ENCODE measurements at regions not wholly inside any gene's neighbourhood (a gene's known extent, or its start where the extent isn't known, plus 50 kb on each side); places are given as distances from the start of the nearest gene placed in this dataset.

DNA sequence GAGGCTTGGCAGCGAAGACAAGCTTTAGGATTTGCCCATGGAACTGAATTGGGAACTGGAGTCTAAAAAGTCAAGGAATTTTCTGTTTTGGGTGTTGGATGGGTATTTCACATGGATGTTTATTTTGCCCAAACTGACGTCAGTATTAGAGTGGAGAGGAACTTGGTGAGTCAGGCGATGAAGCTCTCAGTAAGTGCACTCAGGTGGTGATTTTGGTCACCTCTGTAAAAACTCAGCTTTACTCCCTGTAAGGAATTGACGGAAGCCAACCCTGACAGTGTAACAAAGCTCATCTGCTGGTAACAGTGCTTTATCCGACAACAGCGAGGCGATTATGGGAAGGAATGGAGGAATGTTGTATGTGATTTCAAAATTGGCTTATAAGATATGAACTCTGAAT, 77.0 kb upstream of the PGRMC2 start:
- no peak for DNase-seq (ENCODE audit: low read depth in 4 of 4, low spot score in 1 of 4)

DNA sequence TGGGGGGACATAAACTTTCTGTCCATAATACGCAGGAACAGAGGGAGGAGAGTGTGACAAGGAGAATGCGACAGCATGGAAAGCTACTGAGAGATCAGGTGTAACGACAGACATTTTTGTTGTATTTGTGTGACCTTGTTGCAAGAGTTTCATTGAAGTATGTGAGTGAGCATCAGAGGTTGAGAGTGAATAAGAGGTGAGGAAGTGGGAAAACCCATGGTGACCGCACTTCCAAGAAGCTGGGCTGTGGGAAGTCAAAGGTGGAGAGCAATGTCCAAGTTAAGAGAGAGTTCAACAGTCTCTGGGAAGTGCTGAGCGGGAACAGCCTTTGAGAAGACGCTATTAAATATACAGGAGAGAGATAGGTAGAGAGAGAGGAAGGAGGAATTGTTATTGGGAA, 76.4 kb upstream of the PGRMC2 start:
- DNase-seq (ENCODE audit: low read depth in 4 of 4, low spot score in 1 of 4) = no peak

DNA sequence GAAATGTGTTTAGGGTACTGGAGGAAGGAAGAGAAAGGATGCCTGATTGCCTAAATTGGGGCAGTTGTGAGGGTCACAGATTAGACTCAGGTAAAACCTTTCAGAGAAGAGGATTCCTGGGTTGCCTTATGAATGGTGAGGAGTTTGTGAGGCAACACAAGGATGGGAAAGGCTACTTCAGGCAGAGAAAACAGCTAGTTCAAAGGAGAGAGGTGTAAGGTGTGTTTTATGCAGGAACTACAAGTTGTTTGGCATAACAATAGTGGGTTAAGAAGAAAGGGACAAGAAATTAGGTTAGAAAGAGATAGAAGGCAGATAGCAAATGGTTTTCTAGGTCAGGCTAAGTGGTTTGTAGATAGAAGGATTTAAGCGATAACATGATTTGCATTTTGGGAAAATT, 75.1 kb upstream of the PGRMC2 start:
- DNase-seq (ENCODE audit: low read depth in 4 of 4, low spot score in 1 of 4) = no peak

DNA sequence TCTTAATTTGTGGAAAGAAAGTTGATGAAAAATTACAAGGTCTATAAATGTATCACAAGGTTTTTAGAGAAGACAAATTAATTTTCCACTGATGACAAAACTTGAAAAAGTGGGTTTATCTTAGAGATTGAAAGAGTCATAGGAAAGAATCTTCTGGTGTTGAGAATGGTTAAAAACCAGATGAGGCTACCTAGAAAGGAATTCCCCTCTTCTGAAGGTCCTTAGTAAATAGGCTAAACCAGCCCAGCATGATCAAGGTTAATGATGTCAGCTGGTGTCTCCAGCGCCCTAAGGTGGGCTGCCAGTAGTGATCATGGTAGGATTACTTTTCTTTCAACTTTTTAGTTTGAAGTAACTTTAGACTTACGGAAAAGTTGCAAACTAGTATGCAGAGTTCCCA, 71.8 kb upstream of the PGRMC2 start:
- no peak for DNase-seq (ENCODE audit: low read depth in 4 of 4, low spot score in 1 of 4)

DNA sequence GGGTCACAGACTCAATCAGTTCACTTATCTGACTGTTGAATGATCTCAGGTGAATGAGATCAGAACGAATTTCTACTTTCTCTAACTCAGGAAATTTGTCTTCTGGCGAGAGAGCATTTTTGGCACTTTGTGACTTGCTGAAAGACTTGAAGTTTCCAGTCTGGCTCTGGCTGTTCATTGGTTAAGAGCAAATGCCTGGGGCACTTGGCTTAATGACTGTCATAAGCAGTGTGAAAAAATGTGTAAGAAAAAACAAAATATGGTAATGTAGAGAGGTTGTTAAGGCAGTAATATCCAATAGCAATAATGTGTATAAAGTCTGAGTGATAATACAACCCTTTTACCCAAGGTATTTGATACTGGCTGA, 71.3 kb upstream of the PGRMC2 start:
- no peak for DNase-seq (ENCODE audit: low read depth in 4 of 4, low spot score in 1 of 4)

DNA sequence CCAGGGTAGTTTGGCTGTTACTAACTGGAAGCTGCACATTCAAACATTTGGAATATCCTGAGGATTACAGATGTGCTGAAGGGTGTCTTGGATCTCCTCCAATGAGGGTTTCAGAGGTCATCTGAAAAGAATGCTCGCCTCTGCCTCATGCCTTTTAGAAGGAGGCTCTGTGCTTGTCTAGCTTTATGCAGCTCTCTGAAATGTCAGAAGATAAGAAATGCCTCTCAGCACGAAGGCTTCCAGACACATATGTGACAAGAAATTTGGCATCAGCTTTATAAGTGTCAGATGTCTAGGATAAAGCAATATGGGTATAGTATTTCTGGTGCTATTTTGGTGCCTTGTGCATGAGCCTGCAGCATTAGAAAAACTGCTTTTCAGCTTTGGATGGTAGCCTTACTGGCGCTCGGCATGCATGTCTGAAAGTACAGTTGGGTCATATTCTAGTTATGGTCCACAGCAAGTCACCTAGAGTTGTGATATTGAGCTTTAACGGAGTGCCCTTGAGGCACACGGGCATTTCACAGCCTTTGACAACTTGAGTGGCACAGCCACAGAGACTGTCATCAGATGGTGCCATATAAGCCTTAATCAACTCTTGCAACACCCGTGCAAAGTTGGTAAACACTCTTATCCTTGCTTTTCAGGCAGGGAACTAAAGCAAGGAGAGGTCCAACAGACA, 70.8 kb upstream of the PGRMC2 start:
- DNase-seq (ENCODE audit: low read depth in 4 of 4, low spot score in 1 of 4) = no peak

DNA sequence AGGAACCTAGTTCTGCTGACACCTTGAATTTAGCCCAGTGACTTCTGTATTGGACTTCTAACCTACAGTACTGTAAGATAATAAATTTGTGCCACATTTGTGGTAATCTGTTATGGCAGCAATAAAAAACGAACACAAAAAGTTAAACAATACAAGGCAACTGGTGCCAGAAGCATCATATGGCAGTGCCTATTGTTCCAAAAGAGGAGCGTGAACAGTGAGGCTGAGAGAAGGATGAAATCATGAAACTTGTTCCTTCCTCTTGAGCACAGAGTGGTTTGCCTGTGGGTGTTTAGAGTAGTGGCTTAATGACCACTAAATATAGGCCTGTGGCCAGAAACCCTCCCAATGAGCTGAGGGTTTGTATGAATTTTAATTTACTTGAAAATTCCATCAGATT, 69.7 kb upstream of the PGRMC2 start:
- DNase-seq (ENCODE audit: low read depth in 4 of 4, low spot score in 1 of 4) = no peak

DNA sequence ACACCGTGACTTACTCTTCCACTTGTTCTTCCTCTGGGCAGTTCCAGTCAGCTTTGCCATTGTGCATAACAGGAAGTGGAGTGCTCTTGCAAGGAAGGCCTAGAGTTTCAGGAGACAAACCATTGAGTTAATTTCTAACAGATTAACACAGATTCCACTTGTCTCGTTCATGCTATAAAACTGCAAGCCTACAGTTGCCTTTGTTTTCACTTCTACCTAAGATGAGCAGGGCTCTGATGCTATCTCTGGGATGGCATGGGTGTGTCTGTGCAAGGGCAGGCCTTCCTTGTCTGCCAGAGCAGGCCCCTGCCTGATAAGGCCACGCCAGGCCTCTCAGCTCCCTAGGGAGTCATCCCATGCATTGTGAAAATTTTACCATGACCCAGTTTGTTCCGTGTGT, 67.7 kb upstream of the PGRMC2 start:
- DNase-seq (ENCODE audit: low read depth in 4 of 4, low spot score in 1 of 4) = no peak

DNA sequence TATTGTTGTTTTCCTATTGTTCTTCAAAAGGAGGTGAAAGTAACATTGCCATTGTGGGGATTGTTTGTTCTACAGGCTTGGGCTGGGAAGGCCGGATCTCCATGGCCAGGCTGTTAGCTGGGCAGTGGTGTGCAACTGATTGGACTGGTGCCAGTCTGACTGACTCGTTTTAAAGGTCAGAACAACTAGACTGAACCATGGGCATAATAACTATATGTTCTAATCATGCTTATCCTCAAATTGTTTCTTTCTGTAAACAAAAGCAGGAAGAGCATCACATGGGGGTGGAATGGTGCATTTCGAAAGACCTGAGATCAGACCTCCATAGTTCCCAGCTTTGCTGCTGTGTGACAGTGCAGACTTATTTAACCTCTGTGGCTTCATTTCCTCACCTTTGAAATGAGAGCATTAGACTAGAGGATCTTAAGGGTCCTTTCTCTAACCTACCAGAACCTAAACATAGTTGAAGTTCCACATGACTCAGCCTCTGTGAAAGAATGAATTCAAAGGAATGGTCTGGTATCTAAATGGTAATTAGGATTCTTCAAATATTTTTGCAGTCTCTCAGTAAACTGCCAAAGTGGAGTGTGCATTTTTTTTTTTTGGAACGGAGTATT, 66.7 kb upstream of the PGRMC2 start:
- no peak for DNase-seq (ENCODE audit: low read depth in 4 of 4, low spot score in 1 of 4)

DNA sequence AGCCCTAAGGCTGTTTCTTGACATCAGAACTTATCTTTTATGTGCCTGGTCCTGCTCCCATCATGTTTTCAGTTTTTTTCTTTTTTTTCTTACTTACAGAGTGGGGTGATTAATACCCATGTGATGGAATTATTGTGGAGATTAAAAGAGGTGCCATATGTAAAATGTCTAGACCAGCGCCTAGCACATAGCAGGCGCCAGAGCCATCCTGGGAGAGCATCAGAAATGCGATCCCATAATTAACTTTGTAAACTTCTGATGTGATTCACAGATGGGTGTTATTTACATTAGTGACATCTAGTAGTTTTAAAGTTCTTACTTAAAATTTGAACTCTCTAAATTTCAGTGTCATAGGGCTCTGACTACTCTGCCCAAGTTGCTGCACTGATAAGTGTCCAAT, 66.2 kb upstream of the PGRMC2 start:
- DNase-seq (ENCODE audit: low read depth in 4 of 4, low spot score in 1 of 4) = no peak

DNA sequence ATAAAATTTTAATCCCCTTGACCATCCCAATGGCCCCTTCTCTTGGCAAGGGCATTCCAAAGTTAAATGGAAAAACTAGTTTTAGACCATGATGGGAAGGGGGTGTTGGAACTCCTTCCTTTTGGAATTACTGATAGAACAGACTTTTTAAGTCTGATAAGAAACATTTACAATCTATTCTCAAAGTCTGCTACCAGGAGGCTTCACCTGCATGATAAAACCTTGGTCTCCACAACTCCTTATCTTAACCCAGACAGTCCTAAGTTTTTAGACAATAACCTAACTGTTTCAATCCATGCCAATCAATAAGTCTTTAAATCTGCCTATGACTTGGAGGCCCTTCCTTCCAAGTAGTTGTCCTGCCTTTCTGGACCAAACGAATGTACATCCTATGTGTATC, 63.9 kb upstream of the PGRMC2 start:
- no peak for DNase-seq (ENCODE audit: low read depth in 4 of 4, low spot score in 1 of 4)

DNA sequence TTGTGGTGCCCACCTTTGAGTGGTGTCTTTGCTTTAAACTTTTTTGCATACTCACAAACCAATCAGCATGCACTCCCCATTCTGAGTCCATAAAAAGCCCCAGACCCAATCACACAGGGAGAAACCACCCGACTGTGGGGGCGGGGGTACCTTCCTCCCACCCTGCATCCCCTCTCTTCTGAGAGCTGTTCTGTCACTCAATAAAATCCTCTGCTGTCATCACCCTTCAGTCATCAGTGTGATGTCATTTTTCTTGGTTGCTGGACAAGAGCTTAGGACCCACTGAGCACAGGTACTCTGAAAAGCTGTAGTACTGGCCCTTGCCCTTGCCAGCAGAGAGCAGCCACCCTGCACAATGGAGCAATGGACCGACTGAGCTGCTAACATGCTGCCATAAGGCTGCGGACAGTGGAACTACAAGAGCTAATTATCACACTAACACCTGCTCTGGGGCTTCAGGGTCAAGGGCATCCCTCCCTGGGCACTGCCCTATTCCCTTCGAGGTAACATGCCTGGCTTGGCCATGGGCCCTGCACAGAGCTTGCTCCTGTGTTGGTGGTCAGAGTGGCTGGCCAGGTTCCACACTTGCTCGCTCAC, 62.9 kb upstream of the PGRMC2 start:
- no peak for DNase-seq (ENCODE audit: low read depth in 4 of 4, low spot score in 1 of 4)

DNA sequence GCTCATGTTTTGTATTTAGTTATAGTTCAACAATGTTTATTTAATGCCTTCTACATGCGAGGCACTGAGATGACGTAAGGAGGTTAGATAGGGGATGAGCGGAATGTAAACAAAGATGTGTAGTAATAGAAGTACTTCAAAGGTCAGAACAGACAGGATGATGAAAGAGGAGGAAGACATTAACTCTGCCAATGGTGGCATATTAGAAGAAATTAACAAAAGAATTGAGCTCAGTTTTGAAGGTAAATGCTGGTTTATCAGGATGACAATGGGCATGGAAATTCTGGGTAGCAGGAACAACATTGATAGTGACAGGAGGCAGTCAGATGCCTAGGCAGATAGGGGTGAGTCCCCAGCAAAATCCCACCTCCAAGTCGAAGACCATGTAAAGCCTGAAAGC, 62.3 kb upstream of the PGRMC2 start:
- DNase-seq (ENCODE audit: low read depth in 4 of 4, low spot score in 1 of 4) = no peak

DNA sequence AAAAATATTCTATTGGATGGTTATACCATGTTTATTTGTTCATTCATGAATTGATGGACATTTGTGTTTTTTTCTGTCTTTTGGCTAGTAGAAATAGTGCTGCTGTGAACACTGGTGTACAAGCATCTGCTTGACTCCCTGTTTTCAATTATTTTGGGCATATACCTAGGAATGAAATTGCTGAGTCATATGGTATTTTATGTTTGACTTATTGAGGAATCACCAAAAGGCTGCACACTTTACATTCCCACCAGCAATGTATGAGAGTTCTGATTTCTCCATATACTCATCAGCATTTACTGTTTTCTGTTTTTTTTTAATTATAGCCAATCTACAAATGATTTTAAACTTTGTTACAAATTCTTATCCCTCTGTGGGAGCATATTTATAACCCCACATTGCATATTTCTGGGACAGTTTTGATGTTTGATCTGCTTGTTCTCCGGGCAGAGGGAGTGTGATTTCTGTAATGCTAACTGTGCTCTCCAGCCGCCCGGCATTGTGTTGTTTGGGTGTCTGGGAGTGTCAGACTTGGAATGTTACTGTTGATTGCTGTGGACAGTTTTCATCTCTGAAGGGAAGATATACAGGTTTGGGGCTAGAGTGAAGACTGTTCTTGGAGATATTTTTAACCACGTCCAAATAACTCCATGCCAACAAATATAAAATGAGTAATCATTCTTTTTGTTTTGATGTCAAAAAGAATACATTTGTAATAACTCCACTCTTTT, 60.5 kb upstream of the PGRMC2 start:
- no peak for DNase-seq (ENCODE audit: low read depth in 4 of 4, low spot score in 1 of 4)

DNA sequence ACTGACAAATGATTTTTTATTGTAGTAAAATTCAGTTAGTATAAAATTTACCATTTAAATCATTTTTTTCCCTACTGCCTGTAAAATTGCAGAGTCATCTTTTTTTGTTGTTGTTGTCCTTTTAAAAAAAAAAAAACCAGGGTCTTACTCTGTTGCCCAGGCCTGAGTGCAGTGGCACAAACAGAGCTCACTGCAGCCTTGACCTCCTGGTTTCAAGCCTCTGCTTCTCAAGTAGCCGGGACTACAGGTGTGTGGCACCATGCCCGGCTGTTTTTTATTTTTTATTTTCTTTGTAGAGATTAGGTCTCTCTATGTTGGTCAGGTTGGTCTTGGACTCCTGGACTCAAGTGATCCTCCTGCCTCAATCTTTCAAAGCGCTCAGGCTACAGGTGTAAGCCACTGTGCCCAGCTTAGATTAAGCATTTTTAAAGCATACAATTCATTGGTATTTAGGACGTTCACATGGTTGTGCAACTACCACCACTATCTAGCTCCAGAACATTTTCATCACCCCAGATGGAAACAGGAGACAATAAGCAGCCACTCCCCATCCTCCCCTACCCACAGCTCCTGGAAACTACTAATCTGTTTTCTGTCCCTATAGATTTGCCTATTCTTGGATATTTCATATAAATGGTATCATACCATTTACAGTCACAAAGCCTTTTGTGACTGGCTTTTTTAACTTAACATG, 59.7 kb upstream of the PGRMC2 start:
- DNase-seq (ENCODE audit: low read depth in 4 of 4, low spot score in 1 of 4) = no peak

DNA sequence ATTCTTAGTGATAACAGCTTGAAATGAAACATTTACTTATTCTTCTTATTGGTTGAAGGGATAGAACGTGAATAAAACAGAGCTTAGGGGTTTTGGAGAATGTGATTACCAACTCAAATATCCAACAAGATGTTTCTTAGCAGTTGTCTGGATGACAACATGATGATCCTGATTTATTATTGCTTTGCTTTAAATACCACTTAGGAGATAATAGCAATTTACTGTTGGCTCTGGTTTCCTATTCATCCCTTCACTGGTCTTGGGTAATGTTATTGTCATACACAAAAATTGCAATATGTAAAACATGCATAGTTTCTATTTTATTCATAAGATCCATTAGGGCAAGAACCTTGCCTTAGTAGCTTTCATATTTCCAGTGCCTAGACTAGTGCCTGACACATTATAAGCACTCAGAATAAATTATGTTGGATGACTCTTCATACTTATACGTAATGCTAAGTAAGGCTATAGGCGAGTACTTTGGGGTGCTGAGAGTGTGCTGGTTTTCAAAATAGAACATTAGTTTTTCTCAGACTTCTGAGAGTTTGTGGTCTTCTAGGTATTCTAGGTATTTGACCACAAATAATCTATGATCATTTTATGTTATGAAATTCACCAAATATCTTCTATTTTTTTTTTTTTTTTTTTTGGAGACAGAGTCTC, 58.6 kb upstream of the PGRMC2 start:
- no peak for DNase-seq (ENCODE audit: low read depth in 4 of 4, low spot score in 1 of 4)

DNA sequence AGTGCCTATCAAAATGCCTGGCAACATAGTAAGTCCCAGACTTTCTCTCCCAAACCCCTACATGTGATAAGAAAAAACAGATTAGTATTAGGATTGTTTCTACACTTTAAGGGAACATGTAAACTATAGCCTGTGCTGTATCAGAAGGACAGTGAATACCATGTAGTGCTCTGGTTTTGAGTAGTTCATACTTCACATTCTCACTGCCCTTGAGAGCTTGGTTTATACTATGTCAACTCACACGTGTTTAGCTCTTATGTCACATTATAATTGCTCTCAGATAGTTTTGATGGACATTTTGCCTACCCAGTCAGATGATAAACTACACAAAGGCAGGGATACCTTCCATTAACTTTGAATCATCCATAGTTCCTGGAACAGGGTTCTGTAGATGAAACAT, 58.0 kb upstream of the PGRMC2 start:
- no peak for DNase-seq (ENCODE audit: low read depth in 4 of 4, low spot score in 1 of 4)

DNA sequence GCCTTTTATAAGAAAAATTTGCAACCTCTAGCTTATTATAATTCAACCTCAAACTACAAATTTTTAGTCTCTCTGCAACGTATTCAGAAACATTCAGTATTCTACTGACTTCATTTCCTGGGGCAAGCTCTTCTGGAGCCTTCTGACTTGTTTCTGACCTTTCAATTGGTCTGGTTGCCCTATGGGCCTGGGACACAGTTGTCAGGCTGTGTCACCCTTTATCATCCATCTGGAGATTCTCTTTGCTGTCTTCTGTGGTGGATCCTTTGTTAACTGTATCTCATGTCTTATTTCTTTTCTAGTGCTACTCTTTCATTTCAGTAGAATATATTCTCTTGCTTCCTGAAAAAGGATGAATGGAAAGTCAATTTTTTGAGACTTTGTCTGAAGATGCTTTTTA, 55.1 kb upstream of the PGRMC2 start:
- no peak for DNase-seq (ENCODE audit: low read depth in 4 of 4, low spot score in 1 of 4)

DNA sequence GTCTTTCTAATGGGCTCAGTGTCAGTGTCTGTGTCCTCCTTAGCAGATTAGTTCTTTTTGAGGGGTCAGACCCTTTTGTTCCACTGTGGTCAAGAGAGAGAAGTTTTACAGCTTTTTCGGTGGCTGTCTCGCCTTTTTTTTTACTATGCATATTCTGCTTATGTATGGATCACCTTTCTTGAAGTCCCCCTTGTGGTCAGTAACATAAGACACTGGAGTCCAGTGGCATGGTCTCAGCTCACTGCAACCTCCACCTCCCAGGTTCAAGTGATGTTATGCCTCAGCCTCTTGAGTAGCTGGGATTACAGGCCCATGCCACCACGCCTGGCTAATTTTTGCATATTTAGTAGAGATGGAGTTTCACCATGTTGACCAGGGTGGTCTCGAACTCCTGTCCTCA, 54.0 kb upstream of the PGRMC2 start:
- DNase-seq (ENCODE audit: low read depth in 4 of 4, low spot score in 1 of 4) = no peak

DNA sequence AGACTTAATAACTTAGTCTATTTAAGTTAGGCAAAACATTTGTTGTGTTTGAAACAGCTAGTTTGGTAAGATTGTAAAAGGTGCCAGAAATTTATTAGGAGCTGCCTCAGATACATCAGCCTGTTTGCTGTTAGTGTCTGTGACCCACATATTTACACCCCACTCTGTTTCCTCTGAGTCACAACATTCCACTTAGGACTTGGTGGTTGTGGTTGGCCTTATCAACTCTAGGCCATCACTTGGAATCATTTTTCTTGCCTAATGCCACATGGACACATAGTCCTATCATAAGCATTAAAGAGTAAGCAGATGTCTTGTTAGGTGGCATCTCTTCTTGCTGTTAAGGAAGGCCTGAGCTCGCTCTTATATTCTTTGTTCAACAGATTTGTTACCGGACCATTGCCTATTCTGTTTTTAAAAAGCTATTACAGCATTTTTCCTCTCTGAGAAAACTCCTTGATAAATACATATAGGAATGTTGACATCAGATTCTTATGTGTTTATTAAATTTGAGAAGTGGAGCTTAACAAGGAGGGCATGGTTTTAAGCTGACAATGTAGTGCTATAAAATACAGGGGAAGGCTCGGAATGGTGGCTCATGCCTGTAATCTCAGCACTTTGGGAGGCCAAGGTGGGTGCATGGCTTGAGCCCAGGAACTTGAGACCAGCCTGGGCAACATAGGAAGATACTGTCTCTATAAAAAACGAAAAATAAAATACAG, 51.2 kb upstream of the PGRMC2 start:
- no peak for DNase-seq (ENCODE audit: low read depth in 4 of 4, low spot score in 1 of 4)

DNA sequence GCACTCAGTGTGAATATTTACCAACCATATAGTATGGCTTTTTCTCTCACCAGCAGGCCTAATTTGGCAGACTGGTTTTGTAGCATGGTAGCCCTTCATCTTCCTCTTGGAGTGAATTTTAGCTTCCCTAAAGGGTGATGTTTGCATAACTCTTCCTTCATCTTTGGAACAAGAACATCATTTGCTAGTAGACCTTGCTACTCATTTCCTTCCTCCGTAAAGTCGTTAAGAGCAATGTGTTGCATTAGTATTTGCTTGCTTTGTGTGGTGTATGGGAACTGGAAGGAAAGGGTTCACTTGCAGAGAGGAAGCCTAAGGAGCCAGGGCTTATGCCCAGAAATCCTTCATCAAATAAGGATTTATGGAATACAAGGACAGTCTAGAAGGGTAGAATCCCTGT, 50.2 kb upstream of the PGRMC2 start:
- DNase-seq (ENCODE audit: low read depth in 4 of 4, low spot score in 1 of 4) = no peak
